ENCODE measurements at regions not wholly inside any gene's neighbourhood (a gene's known extent, or its start where the extent isn't known, plus 50 kb on each side); places are given as distances from the start of the nearest gene placed in this dataset.

GRCh38 chr14:56860441-56860840, 50.2 kb upstream of the OTX2 start:
- no peak overlapping the region for H4K8ac ChIP-seq (ENCODE audit: low read depth, low read length)
- no peak overlapping the region for H2AFZ ChIP-seq (ENCODE audit: low read length)
- H2AK5ac ChIP-seq (ENCODE audit: low read depth, low read length): no peak overlapping the region
- H2BK12ac ChIP-seq (ENCODE audit: low read length): no peak overlapping the region
- H2BK5ac ChIP-seq (ENCODE audit: low read length): no peak overlapping the region
- no CpG with 5 or more reads among the region's 4 CpGs for WGBS, 2 donors (ENCODE audit: extremely low coverage in 2 of 2, insufficient read length in 2 of 2, insufficient replicate concordance in 1 of 2)
- H2BK15ac ChIP-seq (ENCODE audit: low read length): no peak overlapping the region
- no peak overlapping the region for H3K4me3 ChIP-seq (ENCODE audit: low read length in 2 of 2)
- H3K79me1 ChIP-seq (ENCODE audit: low read depth, low read length): no peaks in the 10 kb centered on the region
- no peak overlapping the region for H3K14ac ChIP-seq (ENCODE audit: low read length)
- no peak overlapping the region for H3K23ac ChIP-seq (ENCODE audit: low read depth, low read length, poor library complexity)
- no peak overlapping the region for H3K27ac ChIP-seq (replicated peaks; ENCODE audit: low read length)
- no peaks in the 10 kb centered on the region for H3K9me3 ChIP-seq (replicated peaks in 1 of 2; ENCODE audit: control insufficient read depth in 2 of 2, insufficient read depth in 1 of 2, low read depth in 1 of 2, low read length in 2 of 2)
- H3K18ac ChIP-seq (ENCODE audit: low read length): no peak overlapping the region
- H3K4ac ChIP-seq (ENCODE audit: low read length): no peak overlapping the region
- H3K4me1 ChIP-seq (ENCODE audit: control insufficient read depth in 2 of 2, insufficient read depth in 1 of 2, low read depth in 1 of 2, low read length in 2 of 2): peaks cover 6 to 12% of the 10 kb centered on the region in 2 donors
- H4K91ac ChIP-seq (ENCODE audit: low read depth, low read length, poor library complexity): no peak overlapping the region
- H3K27me3 ChIP-seq (ENCODE audit: control insufficient read depth in 3 of 3, insufficient read depth in 3 of 3, low read depth in 1 of 3, low read length in 3 of 3): peaks cover 0 to 53% (median 0%) of the 10 kb centered on the region in 3 experiments
- H3K9ac ChIP-seq (ENCODE audit: low read depth, low read length, poor library complexity): no peak overlapping the region
- H3K4me2 ChIP-seq (ENCODE audit: insufficient read depth, low read length, poor library complexity, severe bottlenecking): no peak overlapping the region
- H3K36me3 ChIP-seq (replicated peaks in 1 of 2; ENCODE audit: control insufficient read depth in 2 of 2, insufficient read depth in 2 of 2, low read length in 2 of 2): no peaks in the 10 kb centered on the region
- no peak for DNase-seq (ENCODE audit: low spot score)
- no peak overlapping the region for H2BK120ac ChIP-seq (ENCODE audit: low read depth, low read length)
